ENCODE measurements at regions not wholly inside any gene's neighbourhood (a gene's known extent, or its start where the extent isn't known, plus 50 kb on each side); places are given as distances from the start of the nearest gene placed in this dataset.

DNA sequence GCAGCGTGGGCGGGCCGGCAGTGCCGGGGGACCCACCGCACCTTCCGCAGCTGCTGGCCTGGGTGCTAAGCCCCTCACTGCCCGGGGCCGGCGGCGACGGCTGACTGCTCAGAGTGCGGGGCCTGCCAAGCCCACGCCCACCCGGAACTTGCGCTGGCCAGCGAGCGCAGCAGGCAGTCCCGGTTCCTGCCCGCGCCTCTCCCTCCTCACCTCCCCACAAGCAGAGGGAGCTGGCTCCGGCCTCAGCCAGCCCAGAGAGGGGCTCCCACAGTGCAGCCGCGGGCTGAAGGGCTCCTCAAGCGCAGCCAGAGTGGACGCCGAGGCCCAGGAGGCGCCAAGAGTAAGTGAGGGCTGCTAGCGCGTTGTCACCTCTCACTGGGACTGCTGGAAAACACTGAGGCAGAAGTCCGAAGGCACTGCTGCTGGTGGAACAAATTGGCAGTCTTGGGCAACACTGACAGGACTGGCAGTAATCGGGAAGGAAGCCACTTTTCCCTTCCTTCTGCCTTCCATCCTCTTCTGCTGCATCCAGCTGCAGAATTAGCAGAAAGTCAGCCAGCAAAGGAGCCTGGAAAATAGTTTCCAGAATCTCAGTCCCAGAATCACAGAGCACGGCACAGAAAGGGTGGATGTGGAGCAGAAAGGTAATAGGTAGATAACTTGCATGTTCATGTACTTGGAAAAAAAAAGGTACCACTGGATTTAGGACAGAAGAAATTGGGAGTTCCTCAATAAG lies 179.4 kb upstream of the FN1 start:
- DNase-seq = no peak

DNA sequence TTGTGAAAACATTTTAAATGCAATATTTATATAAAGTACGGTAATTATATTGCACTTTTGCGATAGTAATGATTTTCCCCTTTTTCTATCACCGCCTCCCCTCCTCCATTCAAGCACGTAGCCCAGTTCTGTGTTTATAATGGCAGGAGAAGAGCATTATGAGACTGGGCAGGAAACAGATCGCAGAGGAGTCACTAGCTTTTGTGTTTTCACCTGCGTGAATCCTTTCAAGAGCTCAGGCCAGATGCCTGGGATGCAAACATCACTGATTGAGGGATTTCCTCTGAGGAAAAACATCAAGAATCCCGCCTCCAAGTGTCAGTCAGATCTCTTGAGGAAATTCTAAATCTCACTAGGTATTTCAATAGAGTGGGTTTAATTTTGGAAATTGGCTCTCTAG lies 178.4 kb upstream of the FN1 start:
- no peak for DNase-seq

DNA sequence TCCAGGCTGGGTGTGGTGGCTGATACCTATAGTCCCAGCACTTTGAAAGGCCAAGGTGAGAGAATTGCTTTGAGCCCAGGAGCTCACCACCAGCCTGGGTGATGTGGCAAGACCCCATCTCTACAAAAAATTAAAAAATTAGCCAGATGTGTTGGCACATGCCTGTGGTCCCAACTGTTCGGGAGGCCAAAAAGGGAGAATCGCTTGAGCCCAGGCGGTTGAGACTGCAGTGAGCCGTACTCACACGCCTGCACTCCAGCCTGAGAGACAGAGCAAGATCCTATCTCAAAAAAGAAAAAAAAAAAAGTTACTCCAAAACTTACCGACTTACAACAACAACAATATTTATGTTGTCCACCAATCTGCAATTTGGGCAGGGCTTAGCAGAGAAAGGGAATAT lies 178.0 kb upstream of the FN1 start:
- no peak for DNase-seq

DNA sequence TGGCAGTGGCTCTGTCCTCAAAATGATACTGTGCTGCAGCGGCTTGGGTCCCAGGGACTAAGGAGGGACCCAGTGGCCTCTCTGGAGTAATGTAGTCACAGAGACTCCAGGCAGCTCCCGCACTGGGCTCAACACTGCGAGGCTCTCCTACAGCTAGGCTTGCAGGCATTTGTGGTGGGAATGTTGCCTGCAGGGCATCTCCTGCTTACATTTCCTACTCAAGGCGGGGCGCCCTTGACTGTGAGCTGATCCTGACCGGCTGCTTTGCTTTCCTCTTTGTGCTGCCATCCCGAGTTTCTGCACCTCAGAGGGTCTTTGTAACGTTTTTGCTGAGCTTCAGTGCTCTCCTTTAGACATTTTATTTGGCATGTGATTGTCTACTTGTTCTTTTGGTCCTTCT lies 177.4 kb upstream of the FN1 start:
- no peak for DNase-seq

DNA sequence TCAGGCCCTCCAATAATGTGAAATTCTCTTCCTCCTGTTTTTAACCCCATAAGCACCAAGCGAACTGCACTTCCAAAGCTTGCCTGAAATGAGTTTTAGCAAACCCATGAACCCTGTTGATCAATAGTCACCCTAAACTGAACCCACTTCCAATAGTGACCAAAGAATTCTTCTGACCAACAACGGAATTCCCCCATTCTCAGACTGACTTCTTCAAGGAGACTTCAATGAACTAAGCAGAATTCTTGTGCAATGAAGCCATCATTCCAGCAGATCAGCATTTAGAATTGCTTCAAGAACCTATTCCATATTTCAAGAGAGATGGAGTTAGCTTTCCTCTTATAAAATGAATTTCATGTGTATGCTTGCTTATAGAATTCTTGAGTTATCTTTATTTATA lies 176.9 kb upstream of the FN1 start:
- no peak for DNase-seq

DNA sequence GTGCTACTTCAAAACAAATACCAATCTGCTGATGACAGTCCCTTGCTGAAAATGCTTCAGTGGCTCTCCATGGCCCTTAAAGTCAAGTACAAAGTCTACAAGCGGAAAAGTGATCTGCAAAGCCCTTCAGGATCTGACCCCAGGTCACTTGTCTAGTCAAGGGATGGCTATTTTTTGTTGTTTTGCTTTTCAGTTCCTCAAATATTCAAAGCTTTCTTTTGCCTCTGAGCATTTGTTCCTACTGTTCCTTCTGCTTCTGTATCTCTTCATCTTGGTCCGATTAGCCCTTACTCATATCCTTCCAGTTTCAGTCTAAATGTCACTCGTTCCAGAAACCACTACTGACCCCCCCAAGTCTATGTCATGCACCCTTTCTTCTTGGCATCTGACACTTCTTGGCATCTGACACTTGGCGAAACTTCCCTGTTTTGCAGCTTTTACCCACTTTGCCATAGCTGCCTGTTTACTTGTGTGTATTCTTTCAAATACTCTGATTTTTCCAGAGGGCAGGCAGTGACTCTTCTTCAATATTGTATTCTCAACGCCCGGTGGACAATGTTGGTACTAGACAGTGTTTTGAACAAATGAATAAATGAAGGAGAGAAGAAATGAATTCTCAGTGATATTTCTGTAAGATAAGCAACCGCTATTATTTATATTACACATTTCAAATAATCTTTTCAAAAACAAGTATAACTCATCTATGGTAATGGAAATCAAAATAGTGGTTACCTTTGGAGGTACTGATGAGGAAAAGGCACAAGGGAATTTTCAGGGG lies 175.9 kb upstream of the FN1 start:
- no peak for DNase-seq

DNA sequence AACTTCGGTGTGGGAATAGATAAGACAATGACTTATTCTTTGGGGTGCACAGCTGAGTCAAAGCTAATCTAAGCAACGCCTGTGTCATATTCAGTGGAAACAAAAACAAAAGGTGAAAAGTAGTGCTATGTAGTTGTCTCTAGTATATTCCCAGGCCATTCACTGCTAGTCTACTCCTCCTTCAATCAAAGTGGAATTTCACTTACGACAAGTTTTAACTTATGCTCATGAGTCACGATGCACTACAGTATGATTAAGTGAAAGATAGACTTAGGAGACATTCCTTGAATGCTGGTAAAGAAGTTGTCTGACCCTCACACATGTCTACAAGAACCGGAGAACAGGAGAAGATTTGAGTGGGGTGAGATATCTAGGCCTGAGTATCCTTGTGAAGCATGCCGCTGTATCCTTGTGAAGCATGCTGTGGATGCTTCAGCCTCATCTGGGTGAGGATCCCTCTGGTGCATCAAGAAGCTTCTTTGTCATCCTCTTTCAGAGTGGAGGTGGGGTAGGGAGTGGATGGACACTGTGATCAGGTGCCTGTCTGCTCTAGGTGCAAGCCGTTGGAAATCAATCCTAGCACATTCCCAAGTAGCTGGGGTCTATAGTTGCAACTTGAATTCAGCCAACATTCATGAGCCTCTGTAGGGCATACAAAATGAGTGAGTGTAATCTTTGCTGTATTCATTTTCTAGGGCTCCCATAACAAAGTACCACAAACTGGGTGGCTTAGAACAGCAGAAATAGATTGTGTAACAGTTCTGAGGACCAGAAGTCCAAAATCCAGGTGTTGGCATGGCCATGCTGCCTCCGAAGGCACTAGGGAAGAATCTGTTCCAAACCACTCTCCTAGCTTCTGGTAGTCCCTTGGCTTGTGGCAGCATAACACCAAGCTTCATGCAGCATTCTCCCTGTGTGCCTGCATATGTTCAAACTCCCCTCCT lies 173.5 kb upstream of the FN1 start:
- no peak for DNase-seq

DNA sequence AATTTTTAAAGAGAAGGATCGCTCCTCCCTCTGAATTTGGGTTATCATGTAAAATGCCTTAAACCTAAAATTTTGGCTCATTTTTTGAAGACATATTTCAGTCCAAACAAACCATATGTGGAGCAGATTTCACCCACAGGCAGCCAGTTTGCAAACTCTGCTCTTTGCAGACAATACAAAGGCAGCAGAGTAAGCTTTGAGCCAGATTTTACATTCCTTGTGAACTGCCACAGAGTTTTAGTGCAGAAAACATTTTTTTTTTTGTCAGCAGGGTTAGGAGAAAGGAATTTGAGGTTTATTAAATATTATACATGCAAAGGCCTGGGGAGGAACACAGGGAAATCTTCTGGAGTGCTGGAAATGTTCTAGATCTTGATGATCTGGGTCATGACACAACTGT lies 171.9 kb upstream of the FN1 start:
- DNase-seq = no peak

DNA sequence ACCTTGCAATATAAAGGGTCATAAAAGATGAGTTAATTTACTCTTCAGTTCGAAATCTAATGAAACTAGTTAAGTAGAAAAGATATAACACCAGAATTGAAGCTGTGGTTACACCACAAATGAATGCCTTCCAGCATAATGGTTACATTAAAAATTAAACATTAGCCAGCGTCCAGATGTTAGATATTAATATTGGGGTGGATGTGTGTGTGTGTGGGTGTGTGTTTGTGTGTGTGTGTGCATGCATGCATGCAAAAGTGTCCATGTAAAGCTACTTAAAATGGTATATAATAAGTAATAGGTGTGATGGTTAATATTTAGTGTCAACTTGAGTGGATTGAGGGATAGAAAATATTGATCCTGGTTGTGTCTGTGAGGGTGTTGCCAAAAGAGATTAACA lies 170.4 kb upstream of the FN1 start:
- DNase-seq = no peak

DNA sequence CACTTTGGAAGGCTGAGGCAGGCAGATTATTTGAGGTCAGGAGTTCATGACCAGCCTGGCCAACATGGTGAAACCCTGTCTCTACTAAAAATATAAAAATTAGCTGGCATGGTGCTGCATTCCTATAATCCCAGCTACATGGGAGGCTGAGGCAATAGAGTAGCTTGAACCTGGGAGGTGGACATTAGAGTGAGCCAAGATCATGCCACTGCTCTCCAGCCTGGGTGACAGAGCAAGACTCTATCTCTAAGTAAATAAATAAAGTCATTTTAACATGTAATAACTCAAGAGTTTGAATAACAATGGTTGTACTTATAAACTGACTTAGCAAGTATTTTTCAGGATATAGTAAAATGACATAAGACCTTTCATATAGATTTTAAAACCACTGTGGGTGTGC lies 169.3 kb upstream of the FN1 start:
- no peak for DNase-seq

DNA sequence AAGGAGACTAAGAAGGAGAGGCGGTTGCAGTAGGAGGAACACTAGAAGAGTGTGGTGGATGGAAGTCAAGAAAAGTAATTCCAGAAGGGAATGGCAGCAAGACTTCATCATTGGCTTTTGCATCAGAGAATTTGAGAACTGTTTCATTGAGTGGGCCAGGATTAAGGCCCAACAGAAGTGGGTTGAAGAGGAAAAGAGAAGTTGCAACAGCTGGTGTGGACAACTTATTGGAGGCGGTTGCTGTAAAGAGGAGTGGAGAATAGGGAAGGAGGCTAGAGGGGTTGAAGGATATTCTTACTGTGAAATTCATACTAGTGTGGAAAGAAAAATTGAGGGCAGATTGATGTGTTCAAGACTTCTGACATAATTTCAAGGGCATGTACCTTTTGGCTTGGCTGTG lies 168.7 kb upstream of the FN1 start:
- no peak for DNase-seq

DNA sequence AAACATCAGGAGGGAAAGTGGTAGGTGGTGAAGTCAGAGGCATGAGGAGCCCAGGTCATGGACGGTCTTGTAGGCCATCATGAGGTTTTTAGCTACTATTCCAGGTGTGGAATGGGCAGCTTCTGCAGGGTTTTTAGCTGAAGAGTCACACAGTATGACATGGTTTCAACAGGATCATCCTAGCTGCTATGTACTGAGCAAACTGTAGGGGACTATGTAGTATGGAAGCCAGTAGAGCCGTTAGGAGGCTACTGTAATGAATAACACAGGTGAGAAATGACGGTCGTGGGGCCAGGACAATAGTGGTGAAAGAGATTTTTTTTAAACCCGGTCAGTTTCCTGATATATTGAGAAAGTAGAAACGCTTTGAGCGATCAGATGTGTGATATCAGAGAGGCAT lies 167.6 kb upstream of the FN1 start:
- DNase-seq = no peak

DNA sequence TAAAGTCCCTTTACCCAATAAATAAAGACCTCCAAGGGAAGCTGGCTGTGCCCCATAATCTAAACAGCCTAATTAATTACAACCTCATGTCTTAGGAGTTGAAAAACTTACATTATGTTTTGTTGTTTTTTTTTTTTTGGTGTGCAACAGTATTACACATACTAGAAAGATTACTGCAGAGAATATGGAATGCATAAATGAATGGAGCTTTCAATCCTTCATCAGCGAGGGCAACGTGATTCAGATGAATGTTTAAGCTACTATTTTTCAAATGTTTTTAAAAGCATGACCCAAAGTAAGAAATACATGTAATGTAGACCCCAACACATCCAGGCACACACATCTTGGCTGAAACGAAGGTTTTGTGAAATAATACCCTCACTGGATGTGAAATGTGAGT lies 167.1 kb upstream of the FN1 start:
- DNase-seq = no peak

DNA sequence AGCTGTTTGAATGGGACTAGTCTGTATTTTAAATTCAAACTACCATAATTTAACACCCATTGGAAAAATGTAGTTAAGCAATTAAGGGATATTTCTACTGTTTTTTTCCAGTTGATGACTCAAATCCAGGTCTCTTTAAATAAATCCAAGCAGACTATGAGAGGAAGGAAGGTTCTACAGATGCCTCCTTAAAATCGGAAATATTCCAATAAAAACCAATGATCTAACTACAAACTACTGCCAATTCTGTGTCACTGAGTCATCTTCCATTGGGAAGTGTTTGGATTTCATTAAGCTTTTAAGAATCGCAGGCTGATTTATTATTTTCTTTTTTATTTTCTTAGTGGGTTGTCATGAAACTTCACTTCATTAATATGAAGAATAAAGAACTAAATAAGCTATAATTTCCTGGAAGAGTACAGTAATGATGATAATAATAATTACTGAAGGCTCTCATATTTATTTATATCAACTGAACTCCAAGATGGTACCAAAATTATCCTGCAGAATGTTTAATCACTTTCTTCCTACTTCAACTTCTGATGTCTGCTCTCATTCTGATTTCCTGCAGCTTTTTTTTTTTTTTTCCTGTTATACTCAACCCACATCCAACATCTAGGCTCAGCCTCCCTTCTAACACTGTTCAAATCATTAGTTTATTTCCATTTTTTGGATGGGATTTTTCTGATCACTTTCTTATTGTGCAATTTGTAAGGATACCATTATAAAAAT lies 166.3 kb upstream of the FN1 start:
- DNase-seq = no peak

DNA sequence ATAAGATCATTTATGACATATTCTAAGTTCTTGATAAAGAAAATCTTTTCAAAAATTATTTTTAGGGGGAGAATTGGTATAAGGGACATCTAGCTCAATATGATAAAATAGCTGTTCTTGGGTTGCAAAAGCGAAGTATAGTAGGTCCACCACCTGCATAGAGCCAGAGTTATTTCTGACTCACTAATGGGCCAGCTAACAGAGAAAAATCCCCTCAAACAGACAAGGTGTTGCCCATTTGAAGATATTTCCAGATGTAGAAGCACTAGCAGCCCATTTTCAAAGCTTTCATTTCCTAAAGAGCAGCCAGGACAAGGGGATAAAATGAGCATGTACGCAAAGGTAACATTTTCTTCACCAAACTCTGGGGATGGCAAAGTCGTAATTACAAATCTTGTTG lies 165.7 kb upstream of the FN1 start:
- no peak for DNase-seq

DNA sequence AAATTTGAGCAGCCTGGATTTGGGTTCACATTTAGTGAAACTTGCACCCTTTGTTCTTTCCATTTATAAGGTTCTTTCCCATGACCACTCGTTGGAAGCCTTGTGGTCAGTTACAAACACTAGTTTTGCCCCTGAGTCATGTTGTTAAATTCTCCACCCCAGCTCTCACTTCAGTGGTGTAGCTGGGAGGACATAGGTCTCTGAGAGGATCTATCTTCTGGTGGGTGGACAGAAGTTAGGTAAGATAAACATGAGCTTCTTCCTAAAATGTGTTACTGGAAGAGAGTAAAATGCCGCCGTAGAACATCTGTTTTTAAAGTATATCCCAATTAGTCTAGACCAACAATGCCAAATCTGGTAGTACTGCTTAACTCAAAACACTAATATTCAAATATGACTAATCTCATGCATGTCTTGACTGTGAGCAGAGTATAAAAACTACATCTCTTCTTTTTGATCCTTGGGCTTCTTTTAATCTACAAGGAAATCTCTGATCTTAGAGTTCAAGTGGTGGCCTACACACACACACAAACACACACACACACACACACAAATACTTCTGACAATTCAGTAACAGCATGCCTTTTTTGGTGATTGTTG lies 162.6 kb upstream of the FN1 start:
- no peak for DNase-seq

DNA sequence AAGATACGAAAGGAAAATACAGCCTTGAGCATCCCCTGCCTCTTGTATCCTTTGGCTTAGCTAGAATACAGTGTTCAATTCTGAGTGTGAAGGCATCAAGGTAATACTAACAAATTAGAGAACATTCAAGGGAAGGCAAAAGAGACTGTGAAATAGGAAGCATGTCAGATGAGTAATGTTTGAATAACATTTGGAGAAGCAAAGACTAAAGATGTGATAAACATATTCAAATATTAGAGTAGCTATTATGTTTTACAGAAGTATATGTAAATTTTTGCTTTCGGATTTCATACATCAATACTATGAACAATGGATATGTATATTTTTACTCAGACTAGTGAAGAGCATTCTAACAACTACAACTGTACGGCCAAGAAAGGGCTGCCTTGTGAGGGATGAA lies 161.7 kb upstream of the FN1 start:
- DNase-seq = no peak

DNA sequence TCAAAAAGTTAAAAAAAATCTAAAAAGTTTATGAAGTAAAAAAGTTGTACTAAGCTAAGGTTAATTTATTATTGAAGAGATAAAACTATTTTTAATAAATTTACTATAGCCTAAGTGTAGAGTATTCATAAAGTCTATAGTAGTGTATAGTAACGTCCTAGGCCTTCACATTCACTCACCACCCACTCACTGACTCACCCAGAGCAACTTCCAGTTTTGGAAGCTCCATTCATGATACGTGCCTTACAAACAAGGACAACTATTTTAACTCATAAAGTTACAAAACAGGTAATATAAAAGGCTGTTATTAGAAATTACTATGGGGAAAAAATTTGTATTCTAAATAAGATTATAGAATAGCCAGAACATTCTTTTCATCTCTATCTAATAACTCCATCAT lies 158.9 kb upstream of the FN1 start:
- DNase-seq = no peak

DNA sequence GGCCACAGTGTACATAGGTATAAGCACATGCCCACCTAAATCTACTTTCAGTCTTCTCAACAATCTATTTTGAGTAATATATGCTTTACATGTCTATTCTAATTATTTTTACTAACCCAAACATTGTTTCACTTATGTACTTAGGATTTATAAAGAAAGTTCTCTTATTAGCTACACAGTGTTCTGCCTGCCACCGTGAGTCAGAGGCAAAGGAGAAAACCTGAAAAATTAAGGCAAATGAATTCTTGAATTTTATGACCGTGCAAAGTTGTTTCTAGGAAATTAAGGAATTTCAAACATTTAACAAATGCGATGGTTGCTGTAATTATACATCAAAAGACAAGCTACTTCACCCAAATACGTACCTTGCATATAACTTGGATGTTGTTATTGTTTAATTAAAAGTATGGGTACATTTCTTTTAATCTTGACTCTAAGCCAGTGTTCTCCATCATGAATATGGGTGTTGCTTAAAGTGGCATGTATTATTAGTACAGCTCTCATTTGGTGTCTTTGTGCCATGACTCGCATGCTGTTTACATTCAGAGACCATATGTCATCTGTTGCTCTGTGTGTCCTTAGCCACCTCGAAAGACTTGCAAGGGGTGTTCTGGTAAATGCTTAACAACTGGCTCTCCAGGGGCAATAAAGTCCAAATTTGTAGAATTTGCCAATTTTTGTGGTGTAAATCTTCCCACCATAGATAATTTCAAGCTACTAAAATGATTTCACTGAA lies 154.3 kb upstream of the FN1 start:
- DNase-seq = no peak

DNA sequence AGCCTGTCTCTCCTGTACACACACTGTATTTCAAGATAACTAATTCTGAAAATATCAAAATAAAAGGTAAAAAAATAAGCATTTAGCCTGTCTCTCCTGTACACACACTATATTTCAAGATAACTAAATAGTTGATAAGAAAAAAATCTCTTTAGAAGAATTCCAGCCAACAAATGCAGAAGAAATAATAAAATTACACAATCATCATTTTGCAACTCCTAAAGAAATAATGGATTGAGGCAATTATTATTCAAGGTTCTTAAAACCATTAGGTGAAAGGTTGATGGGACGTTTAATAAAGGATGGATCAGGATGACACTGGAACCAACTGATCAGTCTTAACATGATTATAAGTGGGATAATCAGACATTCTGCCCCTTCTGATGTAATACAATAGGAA lies 148.0 kb upstream of the FN1 start:
- no peak for DNase-seq

DNA sequence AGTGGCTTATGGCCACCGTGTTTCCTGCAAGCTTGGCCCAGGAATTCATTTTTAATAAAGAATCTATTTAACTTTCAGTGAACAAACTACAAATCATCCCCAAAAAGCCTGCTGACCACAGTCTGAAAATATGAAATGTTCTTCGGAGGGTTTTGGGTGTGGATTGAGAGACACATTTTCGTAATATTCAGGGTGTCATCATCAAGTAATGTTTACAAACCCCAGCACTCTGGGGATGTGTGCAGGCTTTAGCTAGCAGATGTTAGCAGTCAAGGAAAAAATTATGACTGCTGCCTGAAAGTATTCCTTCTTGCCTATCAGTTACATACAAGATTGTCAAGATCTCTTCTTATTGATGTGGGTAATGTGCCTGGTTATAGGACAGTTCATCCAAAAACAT lies 143.9 kb upstream of the FN1 start:
- DNase-seq = no peak

DNA sequence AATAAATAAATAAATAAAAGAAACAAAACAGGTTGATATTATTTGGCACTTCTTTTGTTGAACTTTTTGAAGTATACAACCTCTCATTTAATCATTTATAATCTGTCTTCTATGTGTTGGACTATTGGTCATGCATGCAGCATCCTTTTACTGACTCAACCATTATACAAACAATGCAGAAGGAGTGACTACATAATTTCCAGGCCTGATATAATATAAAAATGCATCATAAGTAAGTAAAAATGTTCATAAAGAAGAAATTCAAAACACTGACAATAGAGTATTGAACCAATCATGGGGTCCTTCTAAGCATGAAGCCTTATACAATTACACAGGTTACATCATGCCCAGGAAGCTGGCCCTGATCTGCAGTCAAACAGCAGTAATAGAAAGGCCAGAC lies 141.5 kb upstream of the FN1 start:
- no peak for DNase-seq
